Psoas muscle (tissue), 7 donors: ENCODE measurements at regions not wholly inside any gene's neighbourhood (a gene's known extent, or its start where the extent isn't known, plus 50 kb on each side); places are given as distances from the start of the nearest gene placed in this dataset.

Experiments
- ATAC-seq, 4 donors: fragments of 200-7000 bp; cut with Tn5 transposase; one replicate each; pipeline ENCODE4 v1.9.1; 2020; ENCODE audit warnings: moderate library complexity in 3 of 4, mild to moderate bottlenecking in 2 of 4
- DNase-seq, 2 donors: peaks; one replicate each; pipeline ENCODE4 v3.0.0-alpha.2; 2020
- H3K27ac ChIP-seq: fragments of 200-600 bp; one replicate; pipeline ENCODE4 v1.8.0; 2022
- H3K27me3 ChIP-seq, 3 donors: fragments of 200-600 bp in 1 of 3; one replicate each; pipeline versions ENCODE4 v1.6.1 to v1.8.0; 2013 to 2022; ENCODE audit warnings: low read length in 2 of 3, mild to moderate bottlenecking in 2 of 3, moderate library complexity in 1 of 3; ENCODE audit not compliant: insufficient read depth in 3 of 3
- H3K36me3 ChIP-seq, 2 donors: fragments of 200-600 bp in 1 of 2; one replicate each; pipeline versions ENCODE4 v1.6.1 to v1.8.0; 2013 to 2022; ENCODE audit warnings: low read depth in 1 of 2, mild to moderate bottlenecking in 1 of 2, moderate library complexity in 1 of 2; ENCODE audit not compliant: insufficient read depth in 1 of 2
- H3K4me1 ChIP-seq: fragments of 200-600 bp; one replicate; pipeline ENCODE4 v1.8.0; 2022
- H3K4me3 ChIP-seq: fragments of 200-600 bp; one replicate; pipeline ENCODE4 v1.8.0; 2022; ENCODE audit warnings: mild to moderate bottlenecking
- H3K9me3 ChIP-seq: fragments of 200-600 bp; one replicate; pipeline ENCODE4 v1.8.0; 2022
- WGBS, 3 donors: extraction: QIAGEN DNeasy Blood & Tissue Kit; methylation state at CpG; one replicate each; pipeline versions ENCODE4 v1.1.6 to v1.1.7; 2013; 5-methylcytosine and 5-hydroxymethylcytosine counted together
- intact Hi-C, 2 donors: fragments of 100-400 bp; cut with DNase I; formaldehyde crosslinking; loops; one replicate each; pipeline versions ENCODE4 v1.11.0 to v1.14.2; 2022
- TF ChIP-seq, protein P1 (sequence below): fragments of 200-600 bp; IDR thresholded peaks from one replicate; pipeline ENCODE4 v1.8.0; 2022; ENCODE audit warnings: antibody characterized with exemption
- donor health status: healthy with polysubstance abuse.
- donor health status: DM: no; HTN: no; CAD: no; lungs with moderate emphysema.
- donor health status: Bipolar disorder and iron deficiency.
- donor health status: healthy.
- donor health status: DM: yes; HTN: yes; CAD: no.
- donor health status: DM: no; HTN: no; CAD: no.
- donor health status: DM: yes; HTN: yes; CAD: no.

DNA sequence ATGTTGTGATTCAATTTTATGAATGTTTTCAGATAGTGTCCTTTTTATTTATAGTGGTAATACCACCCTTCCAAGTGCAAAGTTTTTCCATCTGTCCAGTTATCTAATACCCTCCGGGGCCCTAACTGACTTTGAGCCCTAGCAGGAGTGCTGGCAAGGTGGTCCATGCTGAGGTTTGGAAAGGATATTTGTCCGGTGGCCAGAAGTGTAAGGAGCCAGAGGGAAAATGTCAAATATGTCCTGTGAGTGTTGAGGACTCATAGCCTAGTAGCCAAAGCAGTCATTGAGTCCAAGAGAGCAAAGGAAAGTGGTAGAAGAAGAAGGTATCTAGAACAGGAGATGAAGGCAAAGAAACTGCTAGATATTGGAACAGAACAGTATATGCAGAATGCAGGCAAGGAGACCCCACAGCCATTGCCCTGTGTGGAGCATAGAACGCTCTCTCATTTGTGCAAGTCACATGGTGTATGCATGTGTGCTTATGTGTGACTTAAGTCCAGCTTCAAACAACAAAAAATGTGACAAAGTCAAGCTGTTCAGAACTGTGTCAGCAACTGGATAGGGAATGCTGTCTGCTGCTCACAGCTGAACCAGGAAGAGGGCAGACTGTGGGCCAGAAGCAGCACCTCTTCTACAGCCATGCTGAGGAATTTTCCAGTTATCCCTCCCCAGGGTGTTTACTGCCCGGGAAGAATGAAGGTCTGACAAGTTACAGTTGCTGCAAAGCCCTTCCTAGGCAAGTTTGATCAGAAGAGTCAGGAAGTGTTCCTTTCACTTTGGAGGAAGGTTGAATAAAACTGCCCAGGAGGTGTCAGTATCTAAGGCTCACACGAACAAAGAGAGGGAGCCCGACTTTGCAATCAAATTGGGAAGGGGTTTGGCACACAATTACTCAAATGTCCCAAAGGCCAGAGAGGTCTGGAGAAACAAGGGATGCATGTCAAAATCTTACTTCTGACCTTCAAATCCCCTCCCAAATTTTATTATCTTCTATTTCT, 463.3 kb upstream of the DMAC1 start:
- H3K27ac ChIP-seq: no peak overlapping the region
- H3K27me3 ChIP-seq: no peaks in the 10 kb centered on the region
- no peak overlapping the region for H3K4me3 ChIP-seq
- 17 to 27% (median 18%) methylated on average over 6 of the region's 6 CpGs for WGBS, 3 donors
- intact Hi-C loops: no loop called here
- DNase-seq (no peak), ATAC-seq (no peak)
- no peaks in the 10 kb centered on the region for H3K36me3 ChIP-seq
- no peaks in the 10 kb centered on the region for H3K9me3 ChIP-seq
- H3K4me1 ChIP-seq: peaks cover 6% of the 10 kb centered on the region
- TF ChIP-seq, protein P1, sequence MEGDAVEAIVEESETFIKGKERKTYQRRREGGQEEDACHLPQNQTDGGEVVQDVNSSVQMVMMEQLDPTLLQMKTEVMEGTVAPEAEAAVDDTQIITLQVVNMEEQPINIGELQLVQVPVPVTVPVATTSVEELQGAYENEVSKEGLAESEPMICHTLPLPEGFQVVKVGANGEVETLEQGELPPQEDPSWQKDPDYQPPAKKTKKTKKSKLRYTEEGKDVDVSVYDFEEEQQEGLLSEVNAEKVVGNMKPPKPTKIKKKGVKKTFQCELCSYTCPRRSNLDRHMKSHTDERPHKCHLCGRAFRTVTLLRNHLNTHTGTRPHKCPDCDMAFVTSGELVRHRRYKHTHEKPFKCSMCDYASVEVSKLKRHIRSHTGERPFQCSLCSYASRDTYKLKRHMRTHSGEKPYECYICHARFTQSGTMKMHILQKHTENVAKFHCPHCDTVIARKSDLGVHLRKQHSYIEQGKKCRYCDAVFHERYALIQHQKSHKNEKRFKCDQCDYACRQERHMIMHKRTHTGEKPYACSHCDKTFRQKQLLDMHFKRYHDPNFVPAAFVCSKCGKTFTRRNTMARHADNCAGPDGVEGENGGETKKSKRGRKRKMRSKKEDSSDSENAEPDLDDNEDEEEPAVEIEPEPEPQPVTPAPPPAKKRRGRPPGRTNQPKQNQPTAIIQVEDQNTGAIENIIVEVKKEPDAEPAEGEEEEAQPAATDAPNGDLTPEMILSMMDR: no peak

DNA sequence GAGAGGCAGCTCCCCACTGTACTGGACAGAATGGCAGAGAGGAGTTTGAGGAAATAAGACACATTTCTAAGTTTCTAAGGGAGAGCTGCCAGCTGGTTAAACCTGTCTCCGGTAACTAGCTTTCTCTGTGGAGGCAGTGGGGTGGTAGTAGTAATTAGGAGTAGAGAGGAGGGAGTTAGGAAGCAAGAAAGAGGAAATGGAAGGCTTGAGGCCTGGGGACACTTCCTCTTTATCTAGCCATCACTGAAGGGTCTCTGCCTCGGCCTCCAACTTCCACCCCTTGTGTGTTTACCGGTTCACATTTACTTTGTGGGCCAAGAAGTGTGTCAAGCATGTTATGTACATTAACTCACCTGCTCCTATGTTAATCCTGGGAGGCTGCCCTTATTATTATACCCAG, 462.2 kb upstream of the DMAC1 start:
- no peak overlapping the region for H3K4me3 ChIP-seq
- H3K36me3 ChIP-seq: no peaks in the 10 kb centered on the region
- H3K9me3 ChIP-seq: no peaks in the 10 kb centered on the region
- no peak overlapping the region for H3K27ac ChIP-seq
- peaks cover 6% of the 10 kb centered on the region for H3K4me1 ChIP-seq
- DNase-seq (no peak), ATAC-seq (no peak)
- H3K27me3 ChIP-seq: no peaks in the 10 kb centered on the region
- 80 to 89% (median 88%) methylated on average over 3 of the region's 3 CpGs for WGBS, 3 donors
- intact Hi-C loops: no loop called here
- TF ChIP-seq, protein P1: no peak

DNA sequence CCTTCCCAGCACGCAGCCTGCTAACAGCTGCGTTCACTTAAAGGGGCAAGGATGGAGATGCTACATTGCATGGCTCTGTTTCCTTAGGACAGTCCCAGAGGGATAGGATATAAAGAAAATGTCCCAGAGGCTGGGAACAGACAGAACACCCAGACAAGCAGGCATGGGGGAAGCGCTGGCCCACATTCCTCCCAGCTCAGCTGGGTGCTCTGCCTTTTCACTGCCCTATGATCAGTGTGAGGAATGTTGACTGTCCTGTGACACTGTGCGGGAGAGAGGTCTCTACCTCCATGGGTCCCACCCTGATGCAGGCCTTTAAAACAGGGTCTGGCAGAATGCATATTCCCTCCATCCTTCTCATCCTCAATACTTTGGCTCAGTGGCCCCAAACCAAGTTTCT, 459.4 kb upstream of the DMAC1 start:
- TF ChIP-seq, protein P1: no peak
- Histone ChIP-seq H3K9me3 (no peaks in the 10 kb centered on the region), H3K36me3 (no peaks in the 10 kb centered on the region), H3K27me3 (no peaks in the 10 kb centered on the region), H3K4me1 (peaks cover 6% of the 10 kb centered on the region), H3K27ac (no peak overlapping the region), H3K4me3 (no peak overlapping the region)
- intact Hi-C loops: loop anchor here in 1 of 2 donors (5.0 kb wide), 1 partner anchor 617 kb away; no protein-coding TSS in a partner anchor
- DNase-seq (no peak), ATAC-seq (no peak)
- WGBS, 3 donors: 85 to 92% (median 85%) methylated on average over 4 of the region's 4 CpGs

DNA sequence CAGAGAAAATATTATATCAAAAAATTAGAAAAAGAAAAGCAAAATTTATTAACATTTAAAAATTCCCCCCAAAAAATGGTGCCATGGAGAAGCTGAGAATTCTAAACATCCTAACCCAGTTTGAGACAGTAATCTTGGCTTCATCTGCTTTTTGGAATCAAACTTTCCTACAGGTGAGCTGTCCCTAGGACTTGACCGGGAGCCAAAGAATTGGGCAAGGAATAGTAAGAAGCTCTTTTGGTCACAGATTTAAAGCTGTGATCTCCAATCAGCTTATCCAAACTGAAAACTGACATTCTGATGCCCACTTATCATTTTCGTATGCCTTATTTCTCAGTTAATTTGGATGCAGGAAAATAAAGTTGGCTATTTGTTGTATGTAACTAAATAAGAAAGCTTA, 457.3 kb upstream of the DMAC1 start:
- intact Hi-C loops: loop anchor here in 1 of 2 donors (5.0 kb wide), 1 partner anchor 615 kb away; no protein-coding TSS in a partner anchor
- H3K4me1 ChIP-seq: no peaks in the 10 kb centered on the region
- ATAC-seq (no peak), DNase-seq (no peak)
- no peak overlapping the region for H3K27ac ChIP-seq
- no peak overlapping the region for H3K4me3 ChIP-seq
- no peaks in the 10 kb centered on the region for H3K9me3 ChIP-seq
- TF ChIP-seq, protein P1: no peak
- no peaks in the 10 kb centered on the region for H3K27me3 ChIP-seq
- WGBS, 3 donors: 85 to 94% (median 87%) methylated on average over 2 of the region's 2 CpGs
- H3K36me3 ChIP-seq: no peaks in the 10 kb centered on the region
